Activated CD8-positive, alpha-beta T cell treated with anti-CD3 and anti-CD28 coated beads, Interleukin-2, amount 10 ng/mL, durations not matched to agents 7 days and 5 days (primary cell): ENCODE measurements at regions not wholly inside any gene's neighbourhood (a gene's known extent, or its start where the extent isn't known, plus 50 kb on each side); places are given as distances from the start of the nearest gene placed in this dataset.
"Not testable (repeated sequence)": the region's sequence is repeated elsewhere in the genome, so short reads cannot be mapped to it uniquely, and the experiment has no call there.

Experiments
- ATAC-seq: fragments of 150-1000 bp; cut with Tn5 transposase; one replicate; pipeline ENCODE4 v1.10.0; 2021; ENCODE audit warnings: moderate library complexity
- CTCF ChIA-PET: fragments of 350-600 bp; sonication (Branson Sonifier 250); formaldehyde crosslinking; loops from one replicate; lab custom pipeline; 2021; ENCODE audit warnings: antibody characterized with exemption; lab: Charles Lee
- POLR2A ChIA-PET: fragments of 350-600 bp; sonication (Branson Sonifier 250); formaldehyde crosslinking; loops from one replicate; lab custom pipeline; 2021; ENCODE audit warnings: antibody characterized with exemption; lab: Charles Lee
- DNase-seq: peaks from one replicate; pipeline ENCODE4 v3.0.0-alpha.2; 2020
- H3K27ac Mint-ChIP-seq: one replicate; pipeline ENCODE4 v1.8.0; 2021; ENCODE audit warnings: mild to moderate bottlenecking, mixed read lengths
- H3K27me3 Mint-ChIP-seq: one replicate; pipeline ENCODE4 v1.8.0; 2021; ENCODE audit warnings: low read depth, mixed read lengths
- H3K36me3 Mint-ChIP-seq: one replicate; pipeline ENCODE4 v1.8.0; 2021; ENCODE audit warnings: low read depth, mixed read lengths
- H3K4me1 Mint-ChIP-seq: one replicate; pipeline ENCODE4 v1.8.0; 2021; ENCODE audit warnings: low read depth, mixed read lengths
- H3K4me3 Mint-ChIP-seq: one replicate; pipeline ENCODE4 v1.8.0; 2021; ENCODE audit warnings: mild to moderate bottlenecking, mixed read lengths
- H3K9me3 Mint-ChIP-seq: one replicate; pipeline ENCODE4 v1.8.0; 2022; ENCODE audit warnings: mixed read lengths; ENCODE audit not compliant: insufficient read depth

DNA sequence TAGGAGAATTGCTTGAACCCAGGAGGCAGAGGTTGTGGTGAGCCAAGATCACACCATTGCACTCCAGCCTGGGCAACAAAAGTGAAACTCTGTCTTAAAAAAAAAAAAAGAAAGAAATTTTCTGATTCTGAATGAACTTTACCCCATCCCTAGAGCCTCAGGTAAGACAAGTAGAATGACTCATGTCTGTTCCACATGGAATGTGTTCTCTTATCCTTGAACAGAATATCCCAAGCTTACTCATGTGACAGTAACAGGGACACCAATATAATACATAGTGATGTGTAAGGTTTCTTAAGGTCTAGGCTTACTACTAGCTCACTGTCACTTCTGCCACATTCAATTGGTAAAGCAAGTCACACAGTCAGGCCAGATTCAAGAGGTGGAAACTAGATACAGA is 219.6 kb upstream of the BTBD3 start:
- no peak for DNase-seq
- ChIA-PET POLR2A (interaction anchor here (0.6 kb wide), 1 partner anchor 1251 kb away, joined by 3 read pairs; no protein-coding TSS in a partner anchor), CTCF (no interaction called here)
- Mint-ChIP-seq H3K4me1 (no peaks in the 10 kb centered on the region), H3K4me3 (no peak overlapping the region), H3K36me3 (no peaks in the 10 kb centered on the region), H3K27ac (no peak overlapping the region), H3K9me3 (no peaks in the 10 kb centered on the region), H3K27me3 (no peaks in the 10 kb centered on the region)
- no peak for ATAC-seq

DNA sequence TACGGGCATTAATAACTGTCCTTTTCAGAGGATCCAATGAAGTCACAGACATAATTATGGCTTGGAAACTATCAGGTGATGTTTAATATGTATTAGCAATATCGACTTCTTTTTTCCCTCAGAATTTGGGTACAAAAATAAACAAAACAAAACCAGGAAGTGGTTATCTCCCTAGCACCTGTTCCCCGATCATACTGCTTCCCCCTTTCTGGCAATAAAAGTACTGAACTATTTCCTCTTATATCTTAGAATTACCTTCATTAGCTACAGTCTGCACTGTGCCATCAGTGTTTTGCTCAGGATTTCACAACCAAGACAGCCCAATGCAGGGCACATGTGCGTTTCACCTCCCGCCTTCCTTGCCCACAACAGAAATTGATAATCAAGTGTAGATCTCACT is 216.9 kb upstream of the BTBD3 start:
- Mint-ChIP-seq H3K4me1 (no peaks in the 10 kb centered on the region), H3K27ac (no peak overlapping the region), H3K4me3 (no peak overlapping the region), H3K36me3 (no peaks in the 10 kb centered on the region), H3K9me3 (no peaks in the 10 kb centered on the region), H3K27me3 (no peaks in the 10 kb centered on the region)
- ATAC-seq (no peak), DNase-seq (no peak)
- ChIA-PET CTCF (no interaction called here), POLR2A (no interaction called here)

DNA sequence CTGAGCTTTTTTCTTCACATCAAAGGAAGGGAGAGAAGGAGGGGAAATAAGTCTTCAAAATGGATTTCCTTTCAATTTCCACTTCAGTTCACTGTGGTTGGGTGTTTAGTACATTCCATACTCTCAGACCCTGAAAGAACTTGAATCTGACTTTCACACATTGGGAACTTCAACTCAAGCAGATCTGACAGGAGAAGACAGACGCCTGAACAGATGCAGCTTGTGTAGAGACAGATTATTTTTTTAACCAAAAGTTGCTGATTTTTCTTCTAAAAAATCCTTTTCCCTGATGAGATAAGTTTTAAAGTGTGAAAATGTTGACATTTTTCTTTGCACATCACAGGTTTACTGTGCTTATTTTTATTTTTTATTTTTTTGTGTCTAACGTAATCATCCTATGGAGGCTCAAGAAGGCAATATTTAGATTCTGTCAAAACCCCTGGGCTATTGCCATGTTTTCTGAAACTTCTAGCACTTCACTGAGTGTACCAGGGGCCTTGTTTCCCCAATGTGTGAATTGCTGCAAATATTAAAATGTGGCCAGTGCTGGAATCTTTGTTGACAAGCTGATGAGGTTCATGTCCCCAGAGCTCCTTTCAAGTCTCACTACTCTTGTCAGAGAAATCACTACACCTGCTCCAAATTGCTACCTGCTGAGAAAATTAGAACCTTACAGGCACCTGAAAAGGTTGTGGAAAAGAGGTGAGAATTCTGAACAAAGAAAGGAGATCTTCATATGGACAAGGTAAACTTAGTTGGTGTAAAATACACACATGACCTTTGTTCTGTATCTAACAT is 214.8 kb upstream of the BTBD3 start:
- no peak for DNase-seq
- H3K4me3 Mint-ChIP-seq = no peak overlapping the region
- POLR2A ChIA-PET = no interaction called here
- H3K27me3 Mint-ChIP-seq = no peaks in the 10 kb centered on the region
- no peak overlapping the region for H3K27ac Mint-ChIP-seq
- no peaks in the 10 kb centered on the region for H3K36me3 Mint-ChIP-seq
- H3K4me1 Mint-ChIP-seq = no peaks in the 10 kb centered on the region
- CTCF ChIA-PET = no interaction called here
- peaks cover 3% of the 10 kb centered on the region for H3K9me3 Mint-ChIP-seq
- ATAC-seq = no peak

GRCh38 chr20:11705512-11705911 is 212.2 kb upstream of the BTBD3 start:
- POLR2A ChIA-PET = no interaction called here
- Mint-ChIP-seq H3K27me3 (no peaks in the 10 kb centered on the region), H3K36me3 (no peaks in the 10 kb centered on the region), H3K4me1 (no peaks in the 10 kb centered on the region), H3K9me3 (peaks cover 9% of the 10 kb centered on the region), H3K27ac (no peak overlapping the region), H3K4me3 (no peak overlapping the region)
- DNase-seq (no peak), ATAC-seq (no peak)
- CTCF ChIA-PET = no interaction called here

DNA sequence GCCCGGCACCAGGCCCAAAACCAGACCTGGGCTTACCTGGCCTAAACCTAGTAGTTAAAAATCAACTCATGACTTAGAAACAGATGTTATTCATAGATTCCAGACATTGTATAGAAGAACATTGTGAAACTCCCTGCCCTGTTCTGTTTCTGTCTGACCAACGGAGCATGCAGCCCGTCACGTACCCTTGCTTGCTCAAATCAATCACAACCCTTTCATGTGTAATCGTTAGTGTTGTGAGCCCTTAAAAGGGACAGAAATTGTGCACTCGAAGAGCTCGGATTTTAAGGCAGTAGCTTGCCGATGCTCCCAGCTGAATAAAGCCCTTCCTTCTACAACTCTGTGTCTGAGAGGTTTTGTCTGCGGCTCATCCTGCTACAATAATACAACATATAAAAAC is 209.5 kb upstream of the BTBD3 start:
- H3K27ac Mint-ChIP-seq, POLR2A ChIA-PET: not testable (repeated sequence)

DNA sequence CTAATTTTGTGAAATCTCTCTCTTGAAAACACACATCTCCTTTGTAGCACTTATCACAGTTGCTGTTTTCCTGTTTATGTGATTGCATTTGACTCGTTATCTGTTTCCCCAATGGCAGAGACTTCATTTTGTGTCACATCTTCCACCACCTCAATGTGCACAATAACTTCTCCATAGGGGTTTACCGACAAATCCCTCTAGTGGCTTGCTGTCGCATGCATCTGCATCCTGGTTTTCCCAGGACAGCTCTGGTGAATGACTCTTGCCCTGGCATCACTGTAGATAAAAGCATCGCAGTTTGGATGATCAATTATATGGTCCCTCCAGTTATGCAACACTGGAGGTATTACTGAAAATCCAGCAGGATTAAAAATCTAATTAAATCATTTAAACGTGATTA is 206.5 kb upstream of the BTBD3 start:
- Mint-ChIP-seq H3K27me3 (no peaks in the 10 kb centered on the region), H3K4me1 (no peaks in the 10 kb centered on the region), H3K4me3 (no peak overlapping the region), H3K27ac (no peak overlapping the region), H3K9me3 (peaks cover 13% of the 10 kb centered on the region), H3K36me3 (no peaks in the 10 kb centered on the region)
- DNase-seq (no peak), ATAC-seq (no peak)
- ChIA-PET CTCF (no interaction called here), POLR2A (no interaction called here)

More for the DNA sequence above, 209.5 kb upstream of the BTBD3 start:
- CTCF ChIA-PET, ATAC-seq, H3K27me3 Mint-ChIP-seq, H3K9me3 Mint-ChIP-seq, H3K4me3 Mint-ChIP-seq, DNase-seq, H3K36me3 Mint-ChIP-seq, H3K4me1 Mint-ChIP-seq: not testable (repeated sequence)

GRCh38 chr20:11712639-11713160 is 205.0 kb upstream of the BTBD3 start:
- POLR2A ChIA-PET = no interaction called here
- no peaks in the 10 kb centered on the region for H3K36me3 Mint-ChIP-seq
- no peaks in the 10 kb centered on the region for H3K27me3 Mint-ChIP-seq
- ATAC-seq (no peak), DNase-seq (no peak)
- H3K4me1 Mint-ChIP-seq = no peaks in the 10 kb centered on the region
- CTCF ChIA-PET = no interaction called here
- H3K27ac Mint-ChIP-seq = no peak overlapping the region
- peaks cover 15% of the 10 kb centered on the region for H3K9me3 Mint-ChIP-seq
- H3K4me3 Mint-ChIP-seq = no peak overlapping the region

DNA sequence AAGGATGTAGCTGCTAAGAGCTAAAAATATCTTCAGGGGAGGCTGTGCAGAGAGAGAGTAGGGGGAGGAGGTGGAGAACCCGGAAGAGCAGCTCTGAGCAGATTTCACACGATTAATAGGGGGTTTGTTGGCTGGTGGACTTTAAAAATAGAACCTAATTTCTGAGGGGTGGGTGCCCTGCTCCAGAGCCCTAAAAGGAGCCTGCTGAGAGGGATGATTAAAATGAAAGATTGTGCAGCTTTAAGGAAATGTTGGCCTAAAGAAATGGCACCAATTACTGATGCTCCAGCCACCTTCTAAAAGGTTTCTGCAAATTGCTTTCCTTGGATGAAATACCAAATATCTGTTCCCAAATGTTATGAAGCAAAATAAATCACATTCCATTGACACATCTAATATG is 202.8 kb upstream of the BTBD3 start:
- Mint-ChIP-seq H3K27me3 (no peaks in the 10 kb centered on the region), H3K9me3 (peaks cover 14% of the 10 kb centered on the region), H3K27ac (no peak overlapping the region), H3K36me3 (no peaks in the 10 kb centered on the region), H3K4me1 (no peaks in the 10 kb centered on the region), H3K4me3 (no peak overlapping the region)
- DNase-seq (no peak), ATAC-seq (no peak)
- CTCF ChIA-PET = no interaction called here
- POLR2A ChIA-PET = no interaction called here

GRCh38 chr20:11716239-11716944 is 201.3 kb upstream of the BTBD3 start:
- H3K36me3 Mint-ChIP-seq = no peaks in the 10 kb centered on the region
- CTCF ChIA-PET = no interaction called here
- H3K9me3 Mint-ChIP-seq = peaks cover 14% of the 10 kb centered on the region
- no peaks in the 10 kb centered on the region for H3K4me1 Mint-ChIP-seq
- POLR2A ChIA-PET = no interaction called here
- H3K27me3 Mint-ChIP-seq = no peaks in the 10 kb centered on the region
- no peak overlapping the region for H3K27ac Mint-ChIP-seq
- ATAC-seq (no peak), DNase-seq (no peak)
- H3K4me3 Mint-ChIP-seq = no peak overlapping the region

DNA sequence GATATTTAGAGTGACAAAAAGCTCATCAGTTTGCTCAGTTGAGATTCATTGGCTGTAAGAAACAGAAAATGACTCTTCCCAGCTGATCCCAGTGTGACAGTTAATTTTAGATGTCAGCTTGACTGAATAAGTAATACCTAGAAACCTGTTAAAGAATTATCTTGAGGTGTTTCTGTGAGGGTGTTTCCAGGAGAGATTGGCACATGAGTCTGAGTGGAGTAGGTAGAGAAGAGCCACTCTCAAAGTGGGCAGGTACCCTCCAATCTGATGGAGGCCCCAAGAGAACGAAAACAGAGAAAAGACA is 200.8 kb upstream of the BTBD3 start:
- H3K9me3 Mint-ChIP-seq = peaks cover 14% of the 10 kb centered on the region
- no peaks in the 10 kb centered on the region for H3K36me3 Mint-ChIP-seq
- H3K4me1 Mint-ChIP-seq = no peaks in the 10 kb centered on the region

DNA sequence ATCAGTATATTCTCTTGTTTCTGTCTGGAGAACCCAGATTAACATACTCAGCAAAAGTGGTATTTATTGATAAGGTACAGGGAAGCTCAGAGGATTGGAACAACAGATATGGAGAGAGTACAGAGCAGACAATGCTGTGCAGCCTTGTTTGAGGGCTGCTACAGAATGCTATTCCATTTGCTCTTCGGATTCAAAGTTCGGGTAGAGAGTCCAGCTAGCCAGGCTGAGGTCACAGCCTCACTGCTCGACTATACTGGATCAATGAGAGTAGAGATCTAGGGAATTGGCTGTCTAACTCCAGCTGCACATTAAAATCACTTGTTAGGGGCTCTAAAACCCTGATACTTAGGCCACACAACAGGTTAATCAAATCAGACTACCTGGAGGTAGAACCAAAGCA is 200.1 kb upstream of the BTBD3 start:
- Mint-ChIP-seq H3K4me1 (no peaks in the 10 kb centered on the region), H3K4me3 (no peak overlapping the region), H3K27ac (no peak overlapping the region), H3K9me3 (peaks cover 14% of the 10 kb centered on the region), H3K27me3 (no peaks in the 10 kb centered on the region), H3K36me3 (no peaks in the 10 kb centered on the region)
- ChIA-PET CTCF (no interaction called here), POLR2A (no interaction called here)
- no peak for DNase-seq
- no peak for ATAC-seq

More for the DNA sequence above, 200.8 kb upstream of the BTBD3 start:
- Mint-ChIP-seq H3K27me3 (no peaks in the 10 kb centered on the region), H3K27ac (no peak overlapping the region), H3K4me3 (no peak overlapping the region)
- no peak for ATAC-seq
- DNase-seq = no peak
- POLR2A ChIA-PET = no interaction called here
- CTCF ChIA-PET = no interaction called here

- Mint-ChIP-seq H3K4me3 (no peak overlapping the region), H3K9me3 (peaks cover 14% of the 10 kb centered on the region), H3K27me3 (no peaks in the 10 kb centered on the region), H3K27ac (no peak overlapping the region), H3K36me3 (no peaks in the 10 kb centered on the region), H3K4me1 (no peaks in the 10 kb centered on the region)
- no peak for DNase-seq
- ChIA-PET CTCF (no interaction called here), POLR2A (no interaction called here)
- no peak for ATAC-seq
These were observed 199.1 kb upstream of the BTBD3 start for GRCh38 chr20:11718474-11719094.
